Glutamatergic neuron (in vitro differentiated cells): ENCODE measurements at regions not wholly inside any gene's neighbourhood (a gene's known extent, or its start where the extent isn't known, plus 50 kb on each side); places are given as distances from the start of the nearest gene placed in this dataset.

ENCODE experiments used
- DNase-seq: peaks from one replicate; pipeline ENCODE4 v3.0.0; 2022
- H3K27ac Mint-ChIP-seq: one replicate; pipeline ENCODE4 v1.8.0; 2020; ENCODE audit warnings: mild to moderate bottlenecking, mixed read lengths, inconsistent platforms; ENCODE audit not compliant: unreplicated experiment
- H3K27me3 Mint-ChIP-seq: one replicate; pipeline ENCODE4 v1.8.0; 2020; ENCODE audit warnings: mild to moderate bottlenecking, moderate library complexity, mixed read lengths, inconsistent platforms; ENCODE audit not compliant: unreplicated experiment
- H3K36me3 Mint-ChIP-seq: one replicate; pipeline ENCODE4 v1.8.0; 2020; ENCODE audit warnings: mild to moderate bottlenecking, mixed read lengths, inconsistent platforms; ENCODE audit not compliant: unreplicated experiment
- H3K4me1 Mint-ChIP-seq: one replicate; pipeline ENCODE4 v1.8.0; 2020; ENCODE audit warnings: mild to moderate bottlenecking, low read depth, mixed read lengths, inconsistent platforms; ENCODE audit not compliant: unreplicated experiment
- H3K4me3 Mint-ChIP-seq: one replicate; pipeline ENCODE4 v1.8.0; 2020; ENCODE audit warnings: mild to moderate bottlenecking, mixed read lengths, inconsistent platforms; ENCODE audit not compliant: unreplicated experiment
- H3K9me3 Mint-ChIP-seq: one replicate; pipeline ENCODE4 v1.8.0; 2020; ENCODE audit warnings: mild to moderate bottlenecking, moderate library complexity, mixed read lengths, inconsistent platforms; ENCODE audit not compliant: unreplicated experiment
- TF ChIP-seq, protein P1 (sequence below): fragments of 200-600 bp; sonication (generic); IDR thresholded peaks from one replicate; pipeline ENCODE4 v1.5.0; 2021; ENCODE audit not compliant: partially characterized antibody, unreplicated experiment

- H3K9me3 Mint-ChIP-seq, result no peaks in the 10 kb centered on the region
- no peak overlapping the region for H3K27ac Mint-ChIP-seq
- no peak overlapping the region for H3K4me3 Mint-ChIP-seq
- DNase-seq, result no peak
- H3K36me3 Mint-ChIP-seq, result no peaks in the 10 kb centered on the region
- TF ChIP-seq, protein P1, sequence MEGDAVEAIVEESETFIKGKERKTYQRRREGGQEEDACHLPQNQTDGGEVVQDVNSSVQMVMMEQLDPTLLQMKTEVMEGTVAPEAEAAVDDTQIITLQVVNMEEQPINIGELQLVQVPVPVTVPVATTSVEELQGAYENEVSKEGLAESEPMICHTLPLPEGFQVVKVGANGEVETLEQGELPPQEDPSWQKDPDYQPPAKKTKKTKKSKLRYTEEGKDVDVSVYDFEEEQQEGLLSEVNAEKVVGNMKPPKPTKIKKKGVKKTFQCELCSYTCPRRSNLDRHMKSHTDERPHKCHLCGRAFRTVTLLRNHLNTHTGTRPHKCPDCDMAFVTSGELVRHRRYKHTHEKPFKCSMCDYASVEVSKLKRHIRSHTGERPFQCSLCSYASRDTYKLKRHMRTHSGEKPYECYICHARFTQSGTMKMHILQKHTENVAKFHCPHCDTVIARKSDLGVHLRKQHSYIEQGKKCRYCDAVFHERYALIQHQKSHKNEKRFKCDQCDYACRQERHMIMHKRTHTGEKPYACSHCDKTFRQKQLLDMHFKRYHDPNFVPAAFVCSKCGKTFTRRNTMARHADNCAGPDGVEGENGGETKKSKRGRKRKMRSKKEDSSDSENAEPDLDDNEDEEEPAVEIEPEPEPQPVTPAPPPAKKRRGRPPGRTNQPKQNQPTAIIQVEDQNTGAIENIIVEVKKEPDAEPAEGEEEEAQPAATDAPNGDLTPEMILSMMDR, result no peak
- H3K4me1 Mint-ChIP-seq, result no peaks in the 10 kb centered on the region
- no peaks in the 10 kb centered on the region for H3K27me3 Mint-ChIP-seq
These were observed 1069.9 kb upstream of the ADGRL4 start for GRCh38 chr1:80076469-80076868.

DNA sequence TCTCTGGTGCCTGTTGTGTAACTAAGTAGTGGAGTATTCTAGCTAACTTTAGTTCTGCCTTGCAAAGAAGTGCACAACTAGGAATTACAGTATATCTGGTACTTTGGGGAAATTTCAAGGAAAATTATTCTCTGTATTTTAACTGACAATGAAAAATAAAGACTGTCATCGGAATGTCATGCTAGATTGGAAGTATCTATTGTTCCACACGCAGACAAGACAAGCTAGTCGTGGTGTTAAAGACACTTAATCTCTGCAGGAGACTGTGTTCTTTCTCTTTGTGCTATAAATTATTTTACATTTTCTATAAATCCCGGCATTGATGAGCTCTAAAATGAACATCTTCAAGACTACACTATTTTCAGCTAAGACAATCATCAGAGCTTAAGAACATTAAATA is 1068.8 kb upstream of the ADGRL4 start:
- no peaks in the 10 kb centered on the region for H3K4me1 Mint-ChIP-seq
- DNase-seq, result no peak
- no peak overlapping the region for H3K27ac Mint-ChIP-seq
- H3K27me3 Mint-ChIP-seq, result no peaks in the 10 kb centered on the region
- H3K9me3 Mint-ChIP-seq, result peaks cover 2% of the 10 kb centered on the region
- no peak overlapping the region for H3K4me3 Mint-ChIP-seq
- TF ChIP-seq, protein P1, result no peak
- no peaks in the 10 kb centered on the region for H3K36me3 Mint-ChIP-seq

- H3K9me3 Mint-ChIP-seq, result peaks cover 2% of the 10 kb centered on the region
- H3K4me3 Mint-ChIP-seq, result no peak overlapping the region
- H3K4me1 Mint-ChIP-seq, result no peaks in the 10 kb centered on the region
- no peak overlapping the region for H3K27ac Mint-ChIP-seq
- no peaks in the 10 kb centered on the region for H3K36me3 Mint-ChIP-seq
- no peak for DNase-seq
- TF ChIP-seq, protein P1, result no peak
- H3K27me3 Mint-ChIP-seq, result no peaks in the 10 kb centered on the region
These were observed 1066.0 kb upstream of the ADGRL4 start for GRCh38 chr1:80072563-80072962.

DNA sequence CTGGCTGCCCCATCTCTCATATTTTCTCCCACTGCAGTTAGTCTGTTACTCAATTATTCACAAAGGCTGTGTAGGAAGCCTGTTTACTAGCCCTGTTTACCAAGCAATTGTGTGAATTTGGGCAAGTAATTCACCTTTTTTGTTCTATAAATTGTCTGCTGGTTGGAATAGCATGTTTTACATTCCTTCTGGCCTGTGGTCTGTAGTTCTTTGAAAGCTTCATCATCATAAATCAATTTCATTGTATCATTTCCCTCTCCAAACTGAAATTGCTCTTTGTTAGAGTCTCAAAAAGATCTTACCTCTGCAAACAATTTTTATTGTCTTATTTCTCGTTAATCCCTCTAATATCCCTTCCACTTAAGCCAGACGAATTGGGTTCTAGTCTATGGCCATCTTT is 1059.5 kb upstream of the ADGRL4 start:
- H3K9me3 Mint-ChIP-seq, result peaks cover 2% of the 10 kb centered on the region
- H3K27ac Mint-ChIP-seq, result no peak overlapping the region
- TF ChIP-seq, protein P1, result no peak
- H3K4me1 Mint-ChIP-seq, result no peaks in the 10 kb centered on the region
- no peaks in the 10 kb centered on the region for H3K36me3 Mint-ChIP-seq
- no peaks in the 10 kb centered on the region for H3K27me3 Mint-ChIP-seq
- no peak for DNase-seq
- H3K4me3 Mint-ChIP-seq, result no peak overlapping the region

DNA sequence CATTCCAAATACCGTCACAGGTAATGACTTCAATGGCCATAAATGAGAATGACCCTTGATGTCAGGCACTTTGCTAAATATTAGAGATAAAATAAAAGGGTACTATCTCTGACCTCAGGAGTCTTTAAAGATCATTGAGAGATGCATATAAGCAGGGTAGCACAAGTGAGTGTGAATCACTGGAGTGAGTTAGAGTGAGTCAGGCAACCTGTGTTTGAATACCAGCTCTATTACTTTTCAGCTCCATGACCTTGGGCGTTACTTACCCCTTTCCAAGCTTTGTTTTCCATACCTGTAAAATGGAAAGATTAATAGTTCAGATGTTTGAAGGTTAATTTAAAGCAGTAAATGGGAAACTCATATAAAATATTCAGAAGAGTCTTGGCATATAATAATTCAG is 1058.0 kb upstream of the ADGRL4 start:
- no peak for DNase-seq
- Mint-ChIP-seq H3K36me3 (no peaks in the 10 kb centered on the region), H3K9me3 (no peaks in the 10 kb centered on the region), H3K27me3 (no peaks in the 10 kb centered on the region), H3K27ac (no peak overlapping the region), H3K4me1 (no peaks in the 10 kb centered on the region), H3K4me3 (no peak overlapping the region)
- TF ChIP-seq, protein P1, result no peak
